CD4-positive, alpha-beta T cell treated with Interleukin-1 beta for 1 hour (primary cell): ENCODE measurements at regions not wholly inside any gene's neighbourhood (a gene's known extent, or its start where the extent isn't known, plus 50 kb on each side); places are given as distances from the start of the nearest gene placed in this dataset.

Experiments used
- DNase-seq, 2 donors: peaks; one replicate each; pipeline ENCODE4 v3.0.0-alpha.2; 2020 to 2022

DNA sequence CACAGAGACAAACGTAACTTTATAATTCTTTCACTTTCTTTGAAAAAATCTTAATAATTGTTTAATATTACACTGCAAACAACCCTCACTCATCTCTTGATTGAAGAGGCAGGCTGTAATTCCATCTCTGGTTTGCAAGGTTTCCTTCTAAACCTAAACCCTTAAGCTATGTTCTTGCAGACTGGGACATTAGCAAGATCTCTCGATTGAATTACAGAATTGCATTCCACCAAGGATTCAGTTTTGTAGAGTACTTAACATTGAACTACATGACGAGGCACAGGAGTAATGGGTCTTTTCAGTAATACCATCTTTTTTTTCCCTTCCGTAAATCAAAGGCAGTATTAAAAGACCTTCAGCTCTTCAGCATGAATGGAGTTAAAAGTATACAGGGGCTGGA lies 111.6 kb upstream of the EEF1E1 start:
- no peak for DNase-seq

DNA sequence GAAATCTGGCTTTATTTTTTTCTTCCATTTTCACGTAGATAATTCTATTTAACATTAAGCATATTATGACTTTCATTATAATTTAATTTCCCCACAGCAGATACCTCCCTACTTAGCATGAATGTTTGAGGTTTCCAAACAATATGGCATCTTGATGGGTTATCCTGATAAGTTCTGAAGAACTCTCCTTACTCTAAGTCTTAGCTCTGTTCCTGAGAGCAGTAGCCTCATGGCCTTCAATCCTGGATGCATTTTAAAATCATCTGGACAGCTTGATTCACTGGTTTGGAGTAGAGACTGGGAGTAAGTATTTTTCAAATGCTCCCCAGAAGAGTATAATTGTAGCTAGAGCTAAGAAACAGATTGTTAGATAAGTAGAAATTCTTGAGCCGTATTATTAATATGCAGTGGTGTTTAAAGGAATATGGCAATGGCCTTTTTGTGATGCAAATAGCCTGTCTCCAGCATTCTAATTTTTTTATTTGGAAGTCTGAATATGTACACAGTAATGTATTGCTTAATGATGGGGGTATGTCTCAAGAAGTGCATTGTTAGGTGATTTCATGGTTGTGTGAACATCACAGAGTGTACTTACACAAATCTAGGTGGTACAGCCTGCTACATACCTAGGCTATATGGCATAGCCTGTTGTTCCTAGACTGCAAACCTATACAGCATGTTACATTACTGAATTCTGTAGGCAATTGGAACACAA lies 110.5 kb upstream of the EEF1E1 start:
- DNase-seq, result no peak

DNA sequence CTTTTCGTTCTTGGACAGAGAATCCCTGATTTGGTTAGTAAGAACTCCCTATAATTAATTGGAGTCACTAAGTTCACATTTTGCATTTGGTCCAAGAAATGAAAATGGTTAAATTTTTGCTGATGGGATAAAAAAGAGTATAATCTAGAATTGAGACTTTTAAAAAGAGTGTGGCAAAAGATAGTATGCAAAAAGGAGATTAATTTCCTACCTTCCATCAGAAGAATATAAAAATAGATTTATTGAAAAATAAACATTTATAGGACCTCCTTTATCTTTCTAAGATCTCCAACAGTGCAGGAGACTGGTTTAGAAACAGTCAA lies 105.5 kb upstream of the EEF1E1 start:
- DNase-seq, result no peak

DNA sequence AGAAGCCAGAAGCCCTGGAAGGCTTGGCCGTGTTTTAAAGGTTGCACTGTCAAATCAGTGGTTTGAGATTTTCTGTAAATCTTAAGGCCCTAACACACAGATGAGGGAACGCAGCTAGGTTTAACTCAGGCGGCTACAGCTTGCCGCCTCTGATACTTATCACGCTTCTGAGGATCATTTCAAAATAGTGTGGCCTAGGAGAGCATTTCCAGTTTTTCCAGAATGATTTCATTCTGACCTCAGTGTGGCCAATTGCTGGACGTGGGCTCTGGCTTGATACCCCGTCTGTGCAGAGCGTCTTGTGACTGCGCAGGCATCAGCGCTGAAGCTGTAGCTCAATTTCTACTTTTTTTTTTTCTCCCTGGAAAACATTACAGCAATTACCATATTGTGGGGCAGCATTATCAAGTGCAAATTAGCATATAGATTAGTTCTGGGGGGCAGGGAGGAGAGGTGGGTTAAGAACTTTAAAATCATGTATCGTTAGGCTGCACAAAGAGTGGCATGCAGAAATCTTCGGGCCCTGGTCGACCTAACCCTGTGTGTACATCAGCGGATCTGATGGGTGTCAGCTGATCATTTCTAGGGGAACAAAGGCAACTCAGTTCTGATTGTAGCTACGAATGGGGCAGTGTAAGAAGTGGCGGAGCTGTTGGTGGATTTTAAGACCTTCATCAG lies 105.0 kb upstream of the EEF1E1 start:
- DNase-seq, result no peak

DNA sequence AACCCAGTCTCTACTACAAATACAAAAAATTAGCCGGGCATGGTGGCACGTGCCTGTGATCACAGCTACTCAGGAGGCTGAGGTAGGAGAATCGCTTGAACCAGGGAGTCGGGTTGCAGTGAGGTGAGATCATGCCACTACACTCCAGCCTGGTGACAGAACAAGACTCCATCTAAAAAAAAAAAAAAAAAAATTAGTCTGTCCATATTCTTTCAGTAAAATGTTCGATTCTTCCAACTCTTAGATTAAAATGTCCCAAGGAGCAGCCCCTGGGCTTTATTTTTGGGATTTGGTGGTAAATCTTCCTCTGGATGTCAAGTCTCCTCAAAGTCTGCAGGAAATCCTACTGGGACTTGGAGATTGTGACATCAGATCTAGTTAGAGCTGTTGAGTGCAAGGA lies 101.0 kb upstream of the EEF1E1 start:
- no peak for DNase-seq

DNA sequence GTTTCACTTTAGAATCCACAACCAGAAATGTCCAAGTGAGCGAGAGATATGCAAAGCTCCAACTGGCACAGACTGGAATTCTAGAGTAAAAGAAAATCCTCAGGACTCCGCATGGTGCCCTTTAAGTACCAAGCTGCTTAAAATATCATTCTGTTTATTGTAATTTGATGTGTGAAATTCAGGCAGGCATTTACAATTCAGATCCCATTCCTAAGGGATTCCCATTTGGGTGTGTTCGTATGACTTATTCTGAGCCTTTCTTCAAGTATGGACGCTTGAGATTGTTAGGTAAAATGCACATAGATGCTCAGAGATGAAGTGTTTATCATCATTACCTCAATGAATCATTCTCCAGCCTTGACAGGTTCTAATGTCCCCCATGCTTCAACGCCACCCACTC lies 99.3 kb upstream of the EEF1E1 start:
- DNase-seq, result no peak

DNA sequence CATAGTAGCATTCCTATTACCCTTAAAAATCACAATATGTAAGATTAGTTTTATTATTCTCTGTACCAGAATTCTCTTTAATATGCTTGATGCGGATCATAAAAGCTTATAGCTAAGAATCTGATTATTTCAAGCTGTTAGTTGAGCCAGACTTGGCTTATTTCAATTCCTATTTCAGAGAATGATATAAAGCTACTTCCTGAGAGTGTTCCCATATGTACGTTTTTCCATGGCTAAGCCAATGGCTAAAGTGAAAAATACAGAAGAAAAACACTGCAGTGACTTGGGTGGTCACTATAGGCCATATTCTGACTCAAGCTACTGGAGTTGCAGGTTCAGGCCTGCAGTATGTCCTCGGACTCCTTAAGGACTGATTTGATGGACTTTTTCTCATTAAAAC lies 97.9 kb upstream of the EEF1E1 start:
- DNase-seq, result no peak

DNA sequence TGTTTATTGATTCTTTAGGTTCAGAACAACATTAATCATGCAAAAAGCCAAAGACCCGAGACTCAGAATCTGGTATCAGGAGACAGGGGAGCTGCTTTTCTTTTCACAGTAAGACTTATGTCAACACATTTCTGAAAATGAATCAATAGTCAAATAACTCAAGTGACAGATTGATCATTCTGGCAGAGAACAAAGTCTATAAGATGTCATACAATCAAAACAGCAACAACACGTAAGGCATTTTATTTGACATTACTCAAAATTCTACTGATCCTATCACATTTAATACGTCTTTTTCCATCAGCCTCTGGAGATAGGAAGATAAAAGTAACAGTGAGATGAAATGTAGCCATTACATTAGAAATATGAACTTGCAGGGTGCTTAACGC lies 93.4 kb upstream of the EEF1E1 start:
- DNase-seq, result no peak

DNA sequence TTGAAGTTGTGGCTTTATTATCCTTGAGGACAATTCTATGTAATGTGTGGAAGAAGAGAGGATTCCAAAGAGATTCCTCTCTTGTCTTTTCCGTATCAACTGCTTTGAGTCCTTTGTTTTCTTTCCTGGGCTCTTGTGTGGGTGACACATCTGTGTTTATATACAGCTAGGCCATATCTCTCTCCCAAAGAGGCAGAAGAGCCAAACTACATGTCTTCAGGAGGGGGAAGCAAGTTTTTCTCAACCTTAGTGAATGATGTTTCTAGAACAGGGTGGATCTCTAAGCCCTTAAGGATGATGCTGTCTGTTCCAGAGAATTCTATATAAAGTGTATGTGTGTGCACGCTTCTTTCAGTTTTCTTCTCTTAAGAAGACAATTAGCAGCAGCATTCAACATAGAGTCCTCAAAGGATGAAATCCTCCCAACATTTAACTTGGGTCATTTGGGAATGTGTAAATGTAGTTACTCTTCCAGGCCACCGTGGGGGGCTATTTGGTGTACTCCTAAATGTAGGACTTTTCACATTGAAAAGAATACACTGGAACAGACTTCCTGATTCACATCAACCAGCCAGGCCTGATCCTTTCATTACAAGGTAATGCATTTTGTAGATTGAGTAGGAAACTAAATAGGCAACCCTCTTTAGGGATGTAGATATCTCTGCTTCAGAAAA lies 92.8 kb upstream of the EEF1E1 start:
- DNase-seq, result no peak

DNA sequence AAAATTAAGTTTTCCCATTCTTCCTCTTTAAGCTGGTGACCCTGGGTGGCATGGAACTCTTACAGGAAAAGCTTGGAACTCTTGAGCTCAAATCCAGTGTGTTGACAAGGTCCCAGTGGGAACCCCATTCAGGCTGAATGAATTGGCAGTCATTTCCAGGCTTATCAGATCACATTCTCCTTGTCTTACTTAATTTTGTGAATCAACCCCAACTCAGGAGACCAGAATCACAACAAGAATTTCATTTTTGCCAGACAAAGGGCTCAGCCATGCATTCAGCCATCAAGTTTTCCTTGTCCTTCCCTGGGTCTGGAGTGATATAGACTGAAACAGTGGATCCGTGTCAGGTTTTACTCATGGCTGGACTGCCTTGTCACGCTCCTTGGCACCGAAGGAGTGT lies 92.1 kb upstream of the EEF1E1 start:
- no peak for DNase-seq

DNA sequence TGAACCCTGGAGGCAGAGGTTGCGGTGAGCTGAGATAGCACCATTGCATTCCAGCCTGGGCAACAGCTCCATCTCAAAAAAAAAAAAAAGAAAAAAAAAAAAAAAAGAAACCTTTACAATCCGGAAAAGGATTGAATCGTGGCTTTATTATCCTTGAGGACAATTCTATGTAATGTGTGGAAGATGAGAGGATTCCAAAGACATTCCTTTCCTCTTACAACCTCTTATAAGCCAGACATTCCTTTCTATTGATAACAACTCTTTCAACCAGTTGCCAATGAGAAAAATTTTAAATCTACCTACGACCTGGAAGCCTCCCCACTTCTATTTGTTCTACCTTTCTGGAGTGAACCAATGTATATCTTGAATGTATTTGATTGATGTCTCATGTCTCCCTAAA lies 91.2 kb upstream of the EEF1E1 start:
- no peak for DNase-seq

DNA sequence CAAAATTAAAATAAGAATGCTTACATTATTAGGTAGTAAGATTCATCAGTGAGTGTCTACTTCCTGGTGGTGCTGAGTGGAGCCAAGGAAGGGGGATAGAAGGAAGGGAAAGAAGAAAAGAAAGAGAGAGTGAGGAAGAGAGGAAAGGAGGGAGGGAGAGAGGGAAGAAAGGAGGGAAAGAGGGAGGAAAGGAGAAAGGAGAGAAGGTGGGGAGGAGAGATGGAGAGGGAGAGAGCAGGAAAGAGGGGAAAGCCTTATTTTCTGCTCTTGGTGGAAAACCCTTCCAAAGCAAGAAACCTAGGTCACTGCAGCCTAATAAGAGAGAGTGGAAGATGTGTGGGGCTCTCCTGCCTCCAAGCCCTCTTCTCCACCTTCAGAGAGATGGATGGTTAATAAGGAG lies 90.2 kb upstream of the EEF1E1 start:
- no peak for DNase-seq

DNA sequence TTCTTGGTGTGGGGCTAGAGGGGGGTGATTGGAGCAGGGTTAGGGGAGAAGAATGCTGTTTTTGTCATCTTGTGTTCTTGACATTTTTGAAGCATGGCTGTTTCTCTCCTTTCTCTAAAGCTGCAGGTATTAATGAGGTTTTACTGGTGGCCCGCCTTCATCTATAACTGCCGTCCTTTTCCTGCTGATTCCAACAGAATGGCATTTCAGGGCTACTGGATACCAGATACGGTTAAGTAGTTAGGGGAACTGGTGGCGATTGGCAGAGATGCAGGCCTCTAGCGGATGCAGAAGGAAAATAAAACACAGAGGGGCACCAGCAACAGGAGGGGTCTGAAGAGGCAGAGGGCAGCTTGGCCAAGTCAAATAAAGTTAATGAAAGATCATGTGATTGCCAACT lies 89.7 kb upstream of the EEF1E1 start:
- no peak for DNase-seq

DNA sequence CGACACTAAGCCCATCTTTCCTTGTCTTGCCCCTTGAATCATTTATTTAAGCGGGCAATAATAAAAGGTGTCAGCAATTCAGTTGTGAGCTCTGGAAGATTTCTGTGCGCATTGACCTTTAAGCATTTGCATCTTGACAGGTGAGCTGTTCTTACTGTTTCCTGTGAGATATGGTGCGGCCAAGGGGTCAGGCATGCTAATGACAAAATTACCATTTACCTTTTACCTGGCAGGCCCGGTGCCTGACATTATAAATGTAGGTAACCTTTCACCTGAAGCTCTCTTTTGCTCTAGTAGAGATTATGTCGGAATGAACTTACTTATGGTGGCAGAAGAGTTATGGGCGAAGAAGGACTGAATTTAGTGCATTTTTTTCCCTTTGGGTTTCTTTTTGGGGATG lies 89.3 kb upstream of the EEF1E1 start:
- DNase-seq, result no peak

DNA sequence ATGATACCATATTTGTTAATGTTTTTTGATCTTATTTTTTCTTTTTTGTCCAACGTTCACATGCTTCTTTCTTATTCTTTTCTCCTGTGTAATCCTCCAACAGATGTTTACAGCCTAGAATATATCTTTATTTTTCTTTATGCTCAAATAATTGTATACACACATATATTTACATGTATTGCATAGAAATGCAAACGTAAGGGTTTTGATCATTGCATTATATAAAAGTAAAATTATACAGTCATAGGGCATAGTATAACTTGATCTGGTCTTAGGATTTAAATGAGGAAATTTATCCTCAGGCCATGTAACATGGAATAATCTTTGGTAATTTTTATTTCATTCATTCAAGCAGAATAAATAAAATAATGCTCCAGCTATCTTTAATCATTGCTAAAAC lies 84.9 kb upstream of the EEF1E1 start:
- DNase-seq, result no peak

DNA sequence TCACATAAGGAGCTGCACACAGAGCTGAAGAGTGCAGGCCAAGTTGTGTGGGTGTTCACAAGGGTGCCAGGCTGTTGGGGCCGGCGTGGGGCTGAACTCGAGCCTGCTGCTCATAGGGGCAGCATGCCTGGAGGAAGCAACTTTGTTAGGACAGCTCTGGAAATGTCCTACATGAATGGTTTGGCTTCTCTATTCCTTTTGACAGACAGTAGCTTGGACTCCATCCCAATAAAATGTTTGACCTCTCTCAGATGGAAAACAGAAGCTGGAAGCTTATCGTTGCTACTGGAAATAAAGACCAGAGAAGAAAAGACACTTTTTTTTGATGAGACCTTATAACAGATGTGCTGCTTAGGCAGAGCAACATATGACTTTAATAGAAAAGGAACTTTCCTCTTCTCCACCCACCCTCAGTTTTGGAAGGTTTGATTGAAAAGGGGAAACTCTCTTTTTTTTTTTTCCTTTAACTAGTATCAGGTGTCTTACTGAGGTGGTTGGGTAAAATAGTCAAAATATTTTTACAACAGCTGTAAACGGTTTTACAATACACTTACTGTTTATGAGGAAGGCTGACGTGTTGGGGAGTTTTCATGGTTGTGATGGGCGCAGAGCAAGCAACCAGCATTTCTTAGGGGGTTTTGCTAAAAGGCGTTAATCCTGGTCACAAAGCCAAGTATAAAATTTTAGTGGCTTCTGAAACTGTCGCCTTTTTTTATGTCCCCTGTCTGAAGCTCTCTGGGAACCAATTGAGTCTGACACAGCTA lies 80.7 kb upstream of the EEF1E1 start:
- DNase-seq, result no peak

DNA sequence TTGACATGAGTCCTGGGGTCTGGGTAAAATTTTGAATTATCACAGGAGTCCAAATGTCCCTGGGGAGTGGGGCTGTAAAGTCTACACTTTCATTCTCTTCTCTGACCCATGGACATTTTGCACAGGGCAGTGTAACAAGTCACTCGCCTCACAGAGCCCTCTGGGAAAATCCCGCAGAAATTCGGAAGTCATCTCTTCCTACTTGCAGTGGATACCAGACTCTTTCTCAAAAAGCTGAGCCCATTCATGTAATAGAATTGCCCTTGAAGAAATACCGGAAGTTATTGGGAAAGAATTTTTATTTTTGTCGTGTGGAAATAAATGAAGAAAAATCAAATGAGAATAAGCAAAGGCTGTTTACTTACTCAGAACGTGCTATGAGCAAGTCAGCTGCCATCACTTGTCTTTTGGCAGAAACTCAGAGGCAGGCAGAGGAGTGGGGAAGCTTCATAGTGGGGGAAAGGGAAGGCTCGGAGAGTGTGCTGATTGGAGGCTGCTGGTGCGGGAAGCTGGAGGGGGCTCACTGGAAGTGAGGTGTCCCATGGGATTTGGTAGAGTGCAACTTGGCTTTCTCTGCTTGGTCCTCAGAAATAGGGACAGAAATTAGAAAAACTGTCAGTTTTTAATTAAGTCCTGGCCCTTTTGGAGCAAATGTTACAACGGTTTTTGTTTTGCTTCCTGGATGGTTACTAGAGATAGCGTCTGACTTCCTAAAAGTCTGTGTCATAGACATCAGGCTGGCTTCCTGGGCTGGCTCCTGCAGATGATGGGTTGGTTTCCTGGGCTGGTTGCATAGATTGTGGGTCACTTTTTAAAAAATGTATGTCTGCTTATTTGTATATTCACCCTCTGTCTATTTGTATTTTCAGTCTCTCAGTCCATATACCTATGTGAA lies 79.8 kb upstream of the EEF1E1 start:
- DNase-seq, result no peak

DNA sequence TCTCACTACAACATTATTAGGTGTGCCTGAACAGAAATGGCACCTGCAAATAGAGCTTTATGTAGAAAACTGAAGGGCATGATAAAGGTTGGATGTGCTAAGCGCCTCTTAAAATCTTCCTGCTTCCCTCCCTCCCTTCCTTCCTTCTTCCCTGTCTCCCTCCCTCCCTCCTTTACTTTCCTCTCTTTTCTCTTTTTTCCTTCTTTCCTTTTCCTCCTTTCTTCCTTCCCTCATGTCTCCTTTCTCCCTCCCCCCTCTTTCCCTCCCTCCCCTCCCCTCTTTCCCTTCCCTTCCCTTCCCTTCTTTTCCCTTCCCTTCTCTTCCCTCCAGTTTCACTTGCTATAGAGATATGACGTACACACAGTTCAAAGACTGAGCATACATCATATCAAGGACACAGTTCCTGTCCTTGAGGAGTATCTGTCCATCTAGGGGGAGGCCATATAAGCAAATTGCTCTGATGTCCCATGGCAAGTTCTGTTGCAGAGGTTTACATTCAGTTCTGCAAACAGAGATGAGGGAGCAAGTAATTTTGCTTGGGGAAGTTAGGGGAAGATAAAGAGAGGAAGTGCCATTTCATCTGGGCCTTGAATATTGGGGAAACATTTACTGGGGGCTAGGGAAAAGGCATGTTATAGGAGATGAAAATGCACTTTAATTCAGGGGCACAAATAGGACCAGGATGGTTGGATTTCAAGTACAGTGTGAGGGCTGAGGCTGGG lies 79.0 kb upstream of the EEF1E1 start:
- no peak for DNase-seq

DNA sequence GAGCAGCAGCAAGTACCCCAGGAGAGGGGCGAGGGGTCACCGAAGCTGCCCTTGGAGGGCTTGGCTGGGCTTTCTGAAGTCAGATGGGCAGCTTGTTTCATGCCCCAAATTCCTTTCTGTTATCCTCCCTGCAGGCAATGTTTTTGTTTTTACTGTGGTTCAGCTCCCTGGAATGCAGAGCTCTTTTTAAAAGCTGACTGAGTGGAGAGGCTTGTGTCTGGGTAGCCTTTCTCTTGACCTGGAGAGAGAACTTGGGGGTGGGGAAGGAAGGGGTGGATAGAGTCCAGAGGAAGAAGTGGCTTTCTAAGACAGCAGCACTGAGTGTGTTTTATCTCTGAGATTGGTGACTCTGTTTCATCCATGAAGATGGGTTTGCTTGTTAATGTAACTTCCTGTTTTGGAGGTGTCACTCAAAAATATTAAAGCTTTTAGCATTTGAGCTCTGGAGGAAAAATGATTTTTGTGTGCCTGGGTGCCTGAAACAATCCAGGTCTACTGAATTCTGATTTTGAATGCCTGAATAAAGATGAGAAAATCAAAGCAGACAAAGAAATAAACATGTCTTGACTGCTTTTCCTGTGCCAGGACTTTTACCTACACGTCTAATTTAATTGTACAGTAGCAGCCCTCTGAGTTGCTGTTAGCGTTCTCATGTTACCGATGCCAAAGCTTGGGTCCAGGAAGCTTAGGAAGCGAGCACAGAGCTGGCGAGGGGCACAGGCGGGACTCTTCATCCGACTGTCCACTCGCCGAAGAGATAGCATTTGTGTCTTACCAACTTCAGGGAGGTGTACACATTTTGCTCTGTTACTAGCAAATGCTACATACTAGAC lies 78.2 kb upstream of the EEF1E1 start:
- no peak for DNase-seq

DNA sequence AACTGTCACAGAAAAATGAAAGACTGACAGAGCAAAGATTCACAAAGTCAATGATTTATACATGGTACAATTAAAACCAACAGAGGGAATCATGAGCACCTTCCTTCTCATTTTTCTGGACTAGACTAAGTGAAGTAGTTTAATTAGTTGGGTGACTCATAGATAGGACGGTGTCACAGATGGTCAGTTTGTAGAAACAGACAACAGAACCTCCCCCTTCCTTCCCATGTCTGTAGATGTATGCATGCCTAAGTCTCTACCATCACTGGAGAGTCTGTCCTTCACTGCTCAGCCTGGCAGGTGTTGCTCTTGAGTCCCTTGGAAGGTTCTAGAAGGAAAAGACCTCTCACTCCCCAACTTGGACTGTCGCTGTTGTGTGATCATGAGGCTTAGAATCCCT lies 75.4 kb upstream of the EEF1E1 start:
- DNase-seq, result no peak
